ENCODE measurements at regions not wholly inside any gene's neighbourhood (a gene's known extent, or its start where the extent isn't known, plus 50 kb on each side); places are given as distances from the start of the nearest gene placed in this dataset.

DNA sequence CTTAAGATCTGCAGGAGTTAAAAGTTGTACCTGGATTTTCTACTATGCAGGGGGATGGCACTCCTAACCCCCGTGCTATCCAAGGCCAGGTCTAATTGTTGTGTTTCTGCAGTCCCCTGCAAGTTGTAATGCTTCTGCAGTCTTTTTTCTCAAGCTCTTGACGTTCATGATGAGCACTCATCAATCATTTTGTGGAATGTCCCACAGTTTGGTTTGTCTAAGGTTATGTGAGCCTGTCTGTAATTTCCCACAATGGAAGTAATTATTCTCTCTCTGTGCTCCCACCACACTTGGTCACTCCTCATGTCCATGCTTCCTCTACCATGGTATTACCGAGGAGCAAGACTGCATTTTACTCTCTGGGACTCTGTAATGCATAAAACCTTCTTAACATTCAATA lies 107.6 kb upstream of the SSTR4 start:
- no peak for ATAC-seq
- Histone ChIP-seq H3K27ac (peak overlapping the region in 1 of 2 experiments; percentile 7; a peak in 1 of 6 replicates), H3K4me3 (no peak overlapping the region), H3K4me2 (no peak overlapping the region), H3K4me1 (peaks cover 47% of the 10 kb centered on the region), H3K9me3 (no peaks in the 10 kb centered on the region)
- no peak for FAIRE-seq
- no peak for DNase-seq (ENCODE audit: low read depth in 1 of 2, low spot score in 1 of 2)
- TF ChIP-seq KDM5A (IDR thresholded peaks at IDR 0.05) (no peak), CBX2 (IDR thresholded peaks at IDR 0.05; ENCODE audit: borderline replicate concordance, low read depth) (no peak), EHMT2 (IDR thresholded peaks at IDR 0.05; ENCODE audit: low read depth) (no peak), EHF (CRISPR knock-in tag; IDR thresholded peaks at IDR 0.05) (no peak), CBX8 (IDR thresholded peaks at IDR 0.05) (no peak), SREBF2 (IDR thresholded peaks at IDR 0.05) (no peak), NR3C1 (IDR thresholded peaks at IDR 0.05) (no peak), HOXB13 (CRISPR knock-in tag; IDR thresholded peaks at IDR 0.05; ENCODE audit: low read depth) (no peak), RCOR1 (IDR thresholded peaks at IDR 0.05; ENCODE audit: low read depth, low read length) (no peak), ESRRA (IDR thresholded peaks at IDR 0.05; ENCODE audit: borderline replicate concordance, low read length) (no peak)
- TF ChIP-seq, protein P1, sequence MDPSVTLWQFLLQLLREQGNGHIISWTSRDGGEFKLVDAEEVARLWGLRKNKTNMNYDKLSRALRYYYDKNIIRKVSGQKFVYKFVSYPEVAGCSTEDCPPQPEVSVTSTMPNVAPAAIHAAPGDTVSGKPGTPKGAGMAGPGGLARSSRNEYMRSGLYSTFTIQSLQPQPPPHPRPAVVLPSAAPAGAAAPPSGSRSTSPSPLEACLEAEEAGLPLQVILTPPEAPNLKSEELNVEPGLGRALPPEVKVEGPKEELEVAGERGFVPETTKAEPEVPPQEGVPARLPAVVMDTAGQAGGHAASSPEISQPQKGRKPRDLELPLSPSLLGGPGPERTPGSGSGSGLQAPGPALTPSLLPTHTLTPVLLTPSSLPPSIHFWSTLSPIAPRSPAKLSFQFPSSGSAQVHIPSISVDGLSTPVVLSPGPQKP (IDR thresholded peaks at IDR 0.05; ENCODE audit: low read depth, low read length) = no peak
- TF ChIP-seq, protein P2, sequence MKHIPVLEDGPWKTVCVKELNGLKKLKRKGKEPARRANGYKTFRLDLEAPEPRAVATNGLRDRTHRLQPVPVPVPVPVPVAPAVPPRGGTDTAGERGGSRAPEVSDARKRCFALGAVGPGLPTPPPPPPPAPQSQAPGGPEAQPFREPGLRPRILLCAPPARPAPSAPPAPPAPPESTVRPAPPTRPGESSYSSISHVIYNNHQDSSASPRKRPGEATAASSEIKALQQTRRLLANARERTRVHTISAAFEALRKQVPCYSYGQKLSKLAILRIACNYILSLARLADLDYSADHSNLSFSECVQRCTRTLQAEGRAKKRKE (CRISPR knock-in tag; IDR thresholded peaks at IDR 0.05; ENCODE audit: low read depth) = no peak
- TF ChIP-seq, protein P3, sequence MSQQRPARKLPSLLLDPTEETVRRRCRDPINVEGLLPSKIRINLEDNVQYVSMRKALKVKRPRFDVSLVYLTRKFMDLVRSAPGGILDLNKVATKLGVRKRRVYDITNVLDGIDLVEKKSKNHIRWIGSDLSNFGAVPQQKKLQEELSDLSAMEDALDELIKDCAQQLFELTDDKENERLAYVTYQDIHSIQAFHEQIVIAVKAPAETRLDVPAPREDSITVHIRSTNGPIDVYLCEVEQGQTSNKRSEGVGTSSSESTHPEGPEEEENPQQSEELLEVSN (IDR thresholded peaks at IDR 0.05; ENCODE audit: borderline replicate concordance, low read depth) = no peak
- POLR2A ChIA-PET = no interaction called here
- CTCF ChIA-PET = no interaction called here
- WGBS (ENCODE audit: missing lambda C conversion rate) = 47% methylated on average over 3 of the region's 3 CpGs

DNA sequence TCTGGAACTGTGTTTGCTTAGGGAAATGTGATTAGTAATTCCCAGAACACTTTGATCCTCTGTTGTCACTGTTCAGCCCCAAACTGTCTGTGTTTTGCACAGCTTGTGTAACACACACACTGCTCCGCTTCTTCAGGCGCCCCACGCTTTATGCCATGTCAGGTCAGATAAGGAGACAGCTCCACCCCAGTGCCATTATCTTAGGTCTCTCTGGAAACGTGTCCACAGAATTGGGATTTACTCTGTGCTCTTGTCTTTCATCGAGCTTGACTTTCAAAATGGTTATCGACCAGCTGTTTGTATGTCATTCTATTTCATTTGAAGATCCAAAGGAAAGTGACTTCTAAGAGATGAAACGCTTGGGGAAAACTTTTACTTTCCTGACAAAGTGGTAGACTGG lies 106.4 kb upstream of the SSTR4 start:
- Histone ChIP-seq H3K4me2 (no peak overlapping the region), H3K4me3 (no peak overlapping the region), H3K27ac (no peak overlapping the region; a peak in 1 of 6 replicates), H3K9me3 (no peaks in the 10 kb centered on the region), H3K4me1 (peaks cover 37% of the 10 kb centered on the region)
- FAIRE-seq = no peak
- CTCF ChIA-PET = no interaction called here
- POLR2A ChIA-PET = interaction anchor here (0.6 kb wide), 1 partner anchor 1262 kb away, joined by 7 read pairs; no protein-coding TSS in a partner anchor
- WGBS (ENCODE audit: missing lambda C conversion rate) = 79% methylated on average over 7 of the region's 7 CpGs
- no peak for DNase-seq (ENCODE audit: low read depth in 1 of 2, low spot score in 1 of 2)
- TF ChIP-seq CBX2 (IDR thresholded peaks at IDR 0.05; ENCODE audit: borderline replicate concordance, low read depth) (no peak), EHMT2 (IDR thresholded peaks at IDR 0.05; ENCODE audit: low read depth) (no peak)
- no peak for ATAC-seq

DNA sequence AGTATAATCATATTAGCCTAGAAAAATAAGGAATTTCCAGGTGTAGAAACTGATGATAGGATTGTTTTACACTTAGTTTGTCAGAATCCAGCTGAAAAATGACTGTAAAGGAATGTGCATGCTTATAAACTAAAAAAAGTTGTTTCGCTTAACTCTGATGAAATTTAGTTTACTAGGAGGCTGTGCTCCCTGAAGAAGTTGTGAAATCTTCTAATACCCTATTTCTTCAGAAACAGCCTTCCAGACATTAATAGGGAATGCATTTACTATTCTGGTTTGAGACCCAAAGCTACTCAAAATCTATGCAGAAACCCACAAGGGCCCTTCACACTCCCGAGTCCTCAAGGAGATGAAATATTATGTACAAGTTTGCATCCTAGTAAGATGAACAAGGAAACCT lies 105.5 kb upstream of the SSTR4 start:
- FAIRE-seq (no peak), DNase-seq (ENCODE audit: low read depth in 1 of 2, low spot score in 1 of 2) (no peak), ATAC-seq (no peak)
- no peak overlapping the region for H3K4me3 ChIP-seq
- H3K27ac ChIP-seq = no peak overlapping the region; a peak in 1 of 6 replicates
- no peak overlapping the region for H3K4me2 ChIP-seq
- no peaks in the 10 kb centered on the region for H3K9me3 ChIP-seq
- peaks cover 27% of the 10 kb centered on the region for H3K4me1 ChIP-seq
- 91% methylated on average over 2 of the region's 2 CpGs for WGBS (ENCODE audit: missing lambda C conversion rate)
- POLR2A ChIA-PET = no interaction called here
- TF ChIP-seq CBX2 (IDR thresholded peaks at IDR 0.05; ENCODE audit: borderline replicate concordance, low read depth) (no peak), TP53 (CRISPR knock-in tag; IDR thresholded peaks at IDR 0.05) (no peak)
- CTCF ChIA-PET = no interaction called here

DNA sequence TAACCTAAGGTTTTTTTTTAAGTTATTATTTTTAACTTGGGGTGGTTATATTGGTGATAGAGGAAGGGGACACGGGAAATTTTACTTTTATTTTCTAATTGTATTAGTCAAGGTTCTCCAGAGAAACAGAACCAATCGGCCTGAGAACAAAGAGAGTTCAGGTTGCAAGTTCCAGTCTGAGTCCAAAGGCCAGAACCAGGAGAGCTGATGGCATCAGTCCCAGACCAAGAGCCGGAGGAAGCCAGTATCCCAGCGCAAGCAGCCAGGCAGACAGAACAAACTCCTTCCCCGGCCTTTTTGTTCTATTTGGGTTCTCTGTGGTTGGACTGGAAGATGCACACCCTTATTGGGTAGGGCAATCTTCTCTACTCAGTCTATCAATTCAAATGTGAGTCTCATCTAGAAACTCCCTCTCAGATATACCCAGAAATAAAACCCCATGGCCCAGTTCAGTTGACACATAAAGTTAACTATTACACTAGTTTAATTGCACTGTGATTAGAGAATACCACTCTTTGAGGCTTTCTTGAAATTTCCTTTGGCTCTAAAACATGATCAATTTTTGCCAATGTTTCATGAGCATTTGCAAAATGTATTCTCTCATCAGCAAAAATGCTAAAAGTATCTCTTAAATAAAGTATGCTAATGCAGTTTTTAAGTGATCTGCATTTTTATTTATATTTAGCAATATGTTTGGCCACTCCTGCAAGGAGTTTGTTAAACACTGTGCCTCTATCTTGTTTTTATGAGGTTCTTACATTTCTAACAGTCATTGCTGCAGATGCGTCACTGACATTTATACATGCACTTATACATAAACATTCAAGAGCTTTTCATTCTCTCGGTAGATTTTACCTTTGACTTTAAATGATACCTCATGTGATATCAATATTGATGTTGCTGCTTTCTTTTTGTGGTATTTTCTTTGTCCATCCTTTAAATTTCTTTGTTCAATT lies 103.2 kb upstream of the SSTR4 start:
- WGBS (ENCODE audit: missing lambda C conversion rate) = 65% methylated on average over 7 of the region's 7 CpGs
- DNase-seq (ENCODE audit: low read depth in 1 of 2, low spot score in 1 of 2) (no peak), FAIRE-seq (peak; percentile 91), ATAC-seq (no peak)
- ChIA-PET CTCF (interaction anchor here (1.4 kb wide), 3 partner anchors 9 to 408 kb away, joined by 3 read pairs; no protein-coding TSS in a partner anchor), POLR2A (no interaction called here)
- Histone ChIP-seq H3K4me2 (peak overlapping the region; percentile 52), H3K4me1 (peaks cover 24% of the 10 kb centered on the region), H3K4me3 (no peak overlapping the region), H3K9me3 (no peaks in the 10 kb centered on the region), H3K27ac (peak overlapping the region; percentile 42 to 59; a peak in 5 of 6 replicates)
- TF ChIP-seq, protein P2 (CRISPR knock-in tag; IDR thresholded peaks at IDR 0.05; ENCODE audit: low read depth) = no peak
- TF ChIP-seq HOXB13 (CRISPR knock-in tag; IDR thresholded peaks at IDR 0.05; ENCODE audit: low read depth) = no peak
- TF ChIP-seq RAD21 (conservative IDR thresholded peaks at IDR 0.05 in 1 of 2, IDR thresholded peaks at IDR 0.05 in 1 of 2) = no peak
- TF ChIP-seq FOXS1 (CRISPR knock-in tag; IDR thresholded peaks at IDR 0.05) = no peak
- no peak for TF ChIP-seq KDM1A (IDR thresholded peaks at IDR 0.05; ENCODE audit: low read depth)
- TF ChIP-seq NFE2L2 (conservative IDR thresholded peaks at IDR 0.05; ENCODE audit: low read length) = no peak
- TF ChIP-seq RFX5 (IDR thresholded peaks at IDR 0.05) = no peak
- TF ChIP-seq TP53 (CRISPR knock-in tag; IDR thresholded peaks at IDR 0.05) = no peak
- no peak for TF ChIP-seq HEYL (CRISPR knock-in tag; IDR thresholded peaks at IDR 0.05)
- no peak for TF ChIP-seq RARB (CRISPR knock-in tag; IDR thresholded peaks at IDR 0.05)
- TF ChIP-seq CHD4 (IDR thresholded peaks at IDR 0.05; ENCODE audit: borderline replicate concordance) = no peak
- TF ChIP-seq, protein P4, sequence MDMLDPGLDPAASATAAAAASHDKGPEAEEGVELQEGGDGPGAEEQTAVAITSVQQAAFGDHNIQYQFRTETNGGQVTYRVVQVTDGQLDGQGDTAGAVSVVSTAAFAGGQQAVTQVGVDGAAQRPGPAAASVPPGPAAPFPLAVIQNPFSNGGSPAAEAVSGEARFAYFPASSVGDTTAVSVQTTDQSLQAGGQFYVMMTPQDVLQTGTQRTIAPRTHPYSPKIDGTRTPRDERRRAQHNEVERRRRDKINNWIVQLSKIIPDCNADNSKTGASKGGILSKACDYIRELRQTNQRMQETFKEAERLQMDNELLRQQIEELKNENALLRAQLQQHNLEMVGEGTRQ (IDR thresholded peaks at IDR 0.05) = no peak
